WTC11 (cell line): ENCODE measurements at regions not wholly inside any gene's neighbourhood (a gene's known extent, or its start where the extent isn't known, plus 50 kb on each side); places are given as distances from the start of the nearest gene placed in this dataset.

ENCODE experiments used
- ATAC-seq: fragments of 200-7000 bp; cut with Tn5 transposase; 2 replicates; pipeline ENCODE4 v1.10.0; 2021; ENCODE audit warnings: mild to moderate bottlenecking, moderate library complexity
- CTCF ChIA-PET: fragments of 300-600 bp; sonication (Branson Sonifier 250); formaldehyde crosslinking; loops from one replicate; lab custom pipeline; 2021; ENCODE audit warnings: antibody characterized with exemption; lab: Charles Lee
- POLR2A ChIA-PET: fragments of 350-600 bp; sonication (Branson Sonifier 250); formaldehyde crosslinking; loops from one replicate; lab custom pipeline; 2021; ENCODE audit warnings: antibody characterized with exemption; lab: Charles Lee
- DNase-seq: peaks from one replicate; pipeline ENCODE4 v3.0.0; 2021; ENCODE audit warnings: low spot score
- H3K27ac Mint-ChIP-seq: 2 replicates; pipeline ENCODE4 v1.8.0; 2021; ENCODE audit warnings: mixed read lengths
- H3K27me3 Mint-ChIP-seq: 2 replicates; pipeline ENCODE4 v1.8.0; 2021; ENCODE audit warnings: low read depth, mild to moderate bottlenecking, moderate library complexity, mixed read lengths
- H3K36me3 Mint-ChIP-seq: 2 replicates; pipeline ENCODE4 v1.8.0; 2021; ENCODE audit warnings: mixed read lengths
- H3K4me1 Mint-ChIP-seq: 2 replicates; pipeline ENCODE4 v1.8.0; 2022; ENCODE audit warnings: mixed read lengths
- H3K4me3 Mint-ChIP-seq: 2 replicates; pipeline ENCODE4 v1.8.0; 2021; ENCODE audit warnings: mild to moderate bottlenecking, moderate library complexity, mixed read lengths
- H3K9me3 Mint-ChIP-seq: 2 replicates; pipeline ENCODE4 v1.8.0; 2021; ENCODE audit warnings: mixed read lengths
- ATF2 ChIP-seq: sonication (generic); formaldehyde crosslinking; IDR thresholded peaks from 2 replicates; pipeline ENCODE4 v1.8.1; 2022; ENCODE audit warnings: low read depth, missing genetic modification reagents, borderline replicate concordance
- CBFB ChIP-seq: sonication (generic); formaldehyde crosslinking; IDR thresholded peaks from 2 replicates; pipeline ENCODE4 v1.8.1; 2022; ENCODE audit warnings: mild to moderate bottlenecking, low read depth, missing genetic modification reagents
- ESRRA ChIP-seq: sonication (generic); formaldehyde crosslinking; IDR thresholded peaks from 2 replicates; pipeline ENCODE4 v1.8.1; 2022; ENCODE audit warnings: mild to moderate bottlenecking, missing genetic modification reagents, borderline replicate concordance
- FOXK1 ChIP-seq: sonication (generic); formaldehyde crosslinking; IDR thresholded peaks from 2 replicates; pipeline ENCODE4 v1.8.0; 2022; ENCODE audit warnings: mild to moderate bottlenecking, moderate library complexity, missing genetic modification reagents
- GABPB1 ChIP-seq: sonication (generic); formaldehyde crosslinking; IDR thresholded peaks from 2 replicates; pipeline ENCODE4 v1.8.1; 2023; ENCODE audit warnings: mild to moderate bottlenecking, missing genetic modification reagents
- JAZF1 ChIP-seq: fragments of 250-450 bp; sonication (Bioruptor Pico); IDR thresholded peaks from 2 replicates; pipeline ENCODE4 v1.9.0; 2021; ENCODE audit warnings: moderate library complexity, mild to moderate bottlenecking, inconsistent platforms
- MLX ChIP-seq: sonication (generic); formaldehyde crosslinking; IDR thresholded peaks from 2 replicates; pipeline ENCODE4 v1.8.1; 2023; ENCODE audit warnings: mild to moderate bottlenecking, missing genetic modification reagents, moderate library complexity
- MXD4 ChIP-seq: fragments of 250-450 bp; sonication (Bioruptor Pico); IDR thresholded peaks from 2 replicates; pipeline ENCODE4 v1.8.0; 2021; ENCODE audit warnings: mild to moderate bottlenecking, moderate library complexity, borderline replicate concordance
- NR2C2 ChIP-seq: sonication (generic); formaldehyde crosslinking; IDR thresholded peaks from 2 replicates; pipeline ENCODE4 v1.8.0; 2022; ENCODE audit warnings: mild to moderate bottlenecking, missing genetic modification reagents
- SMAD3 ChIP-seq: sonication (generic); formaldehyde crosslinking; IDR thresholded peaks from 2 replicates; pipeline ENCODE4 v1.8.0; 2022; ENCODE audit warnings: missing genetic modification reagents, mild to moderate bottlenecking, borderline replicate concordance
- STAT6 ChIP-seq: sonication (generic); formaldehyde crosslinking; conservative IDR thresholded peaks from 2 replicates; pipeline ENCODE4 v1.8.1; 2023; ENCODE audit warnings: mild to moderate bottlenecking, low read depth, missing genetic modification reagents, moderate library complexity
- TP53 ChIP-seq: sonication (generic); formaldehyde crosslinking; IDR thresholded peaks from 2 replicates; pipeline ENCODE4 v1.8.1; 2023; ENCODE audit warnings: mild to moderate bottlenecking, missing genetic modification reagents
- USF1 ChIP-seq: sonication (generic); formaldehyde crosslinking; IDR thresholded peaks from 2 replicates; pipeline ENCODE4 v1.8.0; 2022; ENCODE audit warnings: mild to moderate bottlenecking, missing genetic modification reagents
- ZMAT4 ChIP-seq: fragments of 250-450 bp; sonication (Bioruptor Pico); IDR thresholded peaks from 2 replicates; pipeline ENCODE4 v1.9.0; 2021; ENCODE audit warnings: mild to moderate bottlenecking
- ZNF121 ChIP-seq: sonication (generic); formaldehyde crosslinking; IDR thresholded peaks from 2 replicates; pipeline ENCODE4 v1.8.0; 2023; ENCODE audit warnings: missing genetic modification reagents
- ZNF263 ChIP-seq: sonication (generic); formaldehyde crosslinking; IDR thresholded peaks from 2 replicates; pipeline ENCODE4 v1.8.1; 2022; ENCODE audit warnings: low read depth, mild to moderate bottlenecking, moderate library complexity, missing genetic modification reagents
- ZNF425 ChIP-seq: fragments of 250-450 bp; sonication (Bioruptor Pico); conservative IDR thresholded peaks from 2 replicates; pipeline ENCODE4 v1.9.0; 2021; ENCODE audit warnings: mild to moderate bottlenecking
- ZNF512 ChIP-seq: sonication (generic); formaldehyde crosslinking; IDR thresholded peaks from 2 replicates; pipeline ENCODE4 v1.8.1; 2022; ENCODE audit warnings: missing genetic modification reagents, borderline replicate concordance
- TF ChIP-seq, protein P1 (sequence below): sonication (generic); formaldehyde crosslinking; IDR thresholded peaks from 2 replicates; pipeline ENCODE4 v1.8.0; 2023; ENCODE audit warnings: mild to moderate bottlenecking, missing genetic modification reagents

DNA sequence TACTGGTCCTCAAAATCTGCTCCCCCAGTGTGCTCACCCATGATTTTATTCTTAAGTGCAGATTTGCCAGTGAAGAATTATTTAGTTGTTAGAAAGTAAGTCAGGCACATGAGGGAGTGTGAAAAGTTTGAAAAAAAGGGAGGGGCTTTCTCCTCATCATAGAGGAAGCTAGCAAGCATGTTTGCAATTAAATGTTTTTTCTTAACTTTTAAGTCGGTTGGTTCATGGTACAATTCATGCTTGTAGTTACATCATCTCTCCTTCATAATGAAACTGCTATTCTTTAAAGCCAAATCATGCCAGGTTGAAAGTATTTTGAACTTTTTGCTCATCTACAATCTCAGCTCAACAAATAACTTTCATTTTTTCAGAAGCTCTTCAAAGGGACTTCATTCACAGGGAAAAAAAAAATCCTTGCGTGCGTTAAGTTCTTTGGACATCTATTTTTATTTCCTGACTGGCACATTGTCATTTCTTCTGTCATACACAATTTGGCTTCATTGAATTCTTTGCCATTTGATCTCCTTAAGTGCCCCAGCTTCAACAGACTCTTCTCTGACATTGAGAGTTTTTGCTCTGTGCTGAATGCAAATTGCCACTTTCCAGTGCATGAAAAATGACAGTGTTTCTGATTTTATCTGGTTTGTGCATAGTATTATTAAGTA is 456.9 kb downstream of the TMEM232 start:
- POLR2A ChIA-PET = no interaction called here
- H3K27me3 Mint-ChIP-seq = no peaks in the 10 kb centered on the region
- no peak for ATAC-seq
- H3K36me3 Mint-ChIP-seq = no peaks in the 10 kb centered on the region
- no peaks in the 10 kb centered on the region for H3K9me3 Mint-ChIP-seq
- DNase-seq = no peak
- H3K27ac Mint-ChIP-seq = no peak overlapping the region
- peaks cover 8% of the 10 kb centered on the region; the same call in 1 of the 2 replicates for H3K4me1 Mint-ChIP-seq
- H3K4me3 Mint-ChIP-seq = no peak overlapping the region
- CTCF ChIA-PET = interaction anchor here (0.8 kb wide), 1 partner anchor 14 kb away, joined by 3 read pairs; no protein-coding TSS in a partner anchor
- TF ChIP-seq ATF2 (no peak), CBFB (CRISPR knock-in tag) (no peak), TP53 (no peak), JAZF1 (CRISPR knock-in tag) (no peak), ZMAT4 (no peak), MXD4 (CRISPR knock-in tag) (no peak), ZNF121 (CRISPR knock-in tag) (no peak), MLX (CRISPR knock-in tag) (no peak), SMAD3 (CRISPR knock-in tag) (no peak), ZNF512 (CRISPR knock-in tag) (no peak), ZNF263 (no peak), USF1 (CRISPR knock-in tag) (no peak), ESRRA (CRISPR knock-in tag) (no peak), GABPB1 (CRISPR knock-in tag) (no peak), STAT6 (no peak), NR2C2 (CRISPR knock-in tag) (no peak), ZNF425 (CRISPR knock-in tag) (no peak), FOXK1 (CRISPR knock-in tag) (no peak)
- TF ChIP-seq, protein P1, sequence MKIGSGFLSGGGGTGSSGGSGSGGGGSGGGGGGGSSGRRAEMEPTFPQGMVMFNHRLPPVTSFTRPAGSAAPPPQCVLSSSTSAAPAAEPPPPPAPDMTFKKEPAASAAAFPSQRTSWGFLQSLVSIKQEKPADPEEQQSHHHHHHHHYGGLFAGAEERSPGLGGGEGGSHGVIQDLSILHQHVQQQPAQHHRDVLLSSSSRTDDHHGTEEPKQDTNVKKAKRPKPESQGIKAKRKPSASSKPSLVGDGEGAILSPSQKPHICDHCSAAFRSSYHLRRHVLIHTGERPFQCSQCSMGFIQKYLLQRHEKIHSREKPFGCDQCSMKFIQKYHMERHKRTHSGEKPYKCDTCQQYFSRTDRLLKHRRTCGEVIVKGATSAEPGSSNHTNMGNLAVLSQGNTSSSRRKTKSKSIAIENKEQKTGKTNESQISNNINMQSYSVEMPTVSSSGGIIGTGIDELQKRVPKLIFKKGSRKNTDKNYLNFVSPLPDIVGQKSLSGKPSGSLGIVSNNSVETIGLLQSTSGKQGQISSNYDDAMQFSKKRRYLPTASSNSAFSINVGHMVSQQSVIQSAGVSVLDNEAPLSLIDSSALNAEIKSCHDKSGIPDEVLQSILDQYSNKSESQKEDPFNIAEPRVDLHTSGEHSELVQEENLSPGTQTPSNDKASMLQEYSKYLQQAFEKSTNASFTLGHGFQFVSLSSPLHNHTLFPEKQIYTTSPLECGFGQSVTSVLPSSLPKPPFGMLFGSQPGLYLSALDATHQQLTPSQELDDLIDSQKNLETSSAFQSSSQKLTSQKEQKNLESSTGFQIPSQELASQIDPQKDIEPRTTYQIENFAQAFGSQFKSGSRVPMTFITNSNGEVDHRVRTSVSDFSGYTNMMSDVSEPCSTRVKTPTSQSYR = no peak
